HEK293 (cell line): ENCODE measurements at regions not wholly inside any gene's neighbourhood (a gene's known extent, or its start where the extent isn't known, plus 50 kb on each side); places are given as distances from the start of the nearest gene placed in this dataset.
A peak's percentile ranks its signal among the peaks of the same experiment; 100 is the strongest.

Source experiments
- CTCF ChIA-PET: fragments of 350-600 bp; formaldehyde crosslinking; extraction: SDS; loops from one replicate; lab custom pipeline; 2021; ENCODE audit warnings: antibody characterized with exemption; lab: Yijun Ruan, JAX
- POLR2A ChIA-PET: fragments of 300-600 bp; formaldehyde crosslinking; extraction: SDS; loops from one replicate; lab custom pipeline; 2020; ENCODE audit warnings: antibody characterized with exemption, inconsistent platforms; lab: Yijun Ruan, JAX
- H3K27ac ChIP-seq: fragments of 200-500 bp; sonication (Bioruptor generic); 2 replicates; pipeline ENCODE4 v1.5.1; 2014; ENCODE audit warnings: low read depth, low read length, control low read depth, inconsistent platforms; ENCODE audit errors: extremely low read depth
- H3K36me3 ChIP-seq, 2 experiments: fragments of 200-500 bp in 1 of 2; sonication (Bioruptor generic) in 1 of 2; 1 replicate in 1 of 2; 2 replicates in 1 of 2; pipeline ENCODE4 v1.5.1; 2014 to 2017; ENCODE audit warnings: inconsistent platforms in 2 of 2, low read length in 2 of 2; ENCODE audit not compliant: control insufficient read depth in 2 of 2, insufficient read depth in 1 of 2
- H3K4me1 ChIP-seq: fragments of 200-500 bp; sonication (Bioruptor generic); 2 replicates; pipeline ENCODE4 v1.5.1; 2014; ENCODE audit warnings: mild to moderate bottlenecking, low read length, inconsistent platforms; ENCODE audit not compliant: control insufficient read depth, insufficient read depth
- H3K4me3 ChIP-seq: 2 replicates; pipeline ENCODE4 v1.5.1; 2011; ENCODE audit warnings: low read depth, mild to moderate bottlenecking, control low read depth, low read length, moderate library complexity
- H3K9me3 ChIP-seq: fragments of 200-500 bp; sonication (Bioruptor generic); 2 replicates; pipeline ENCODE4 v1.5.1; 2014; ENCODE audit warnings: low read depth, low read length, inconsistent platforms; ENCODE audit not compliant: control insufficient read depth, insufficient read depth
- IKZF3 ChIP-seq: fragments of 450-650 bp; IDR thresholded peaks from 2 replicates; pipeline ENCODE4 v1.5.0; 2018; ENCODE audit warnings: missing biosample characterization, mild to moderate bottlenecking, missing genetic modification characterization, moderate library complexity
- KLF9 ChIP-seq: fragments of 450-650 bp; formaldehyde crosslinking; IDR thresholded peaks from 2 replicates; pipeline ENCODE4 v1.5.1; 2016; ENCODE audit warnings: missing biosample characterization, missing genetic modification characterization, low read depth
- MYNN ChIP-seq: fragments of 450-650 bp; formaldehyde crosslinking; IDR thresholded peaks from 2 replicates; pipeline ENCODE4 v1.5.1; 2016; ENCODE audit warnings: missing biosample characterization, missing genetic modification characterization, borderline replicate concordance
- PATZ1 ChIP-seq: fragments of 450-650 bp; formaldehyde crosslinking; IDR thresholded peaks from 2 replicates; pipeline ENCODE4 v1.5.1; 2016; ENCODE audit warnings: missing biosample characterization, missing genetic modification characterization
- PRDM4 ChIP-seq: fragments of 450-650 bp; formaldehyde crosslinking; IDR thresholded peaks from 2 replicates; pipeline ENCODE4 v1.5.1; 2017; ENCODE audit warnings: missing biosample characterization, missing genetic modification characterization
- TRIM28 ChIP-seq: IDR thresholded peaks from 2 replicates; pipeline ENCODE4 v1.6.1; 2011; ENCODE audit warnings: low read length, control low read depth, borderline replicate concordance
- TSHZ1 ChIP-seq: fragments of 450-650 bp; formaldehyde crosslinking; IDR thresholded peaks from 2 replicates; pipeline ENCODE4 v1.5.1; 2016; ENCODE audit warnings: missing biosample characterization, missing genetic modification characterization, borderline replicate concordance
- ZBTB20 ChIP-seq: fragments of 450-650 bp; formaldehyde crosslinking; IDR thresholded peaks from 2 replicates; pipeline ENCODE4 v1.5.1; 2016; ENCODE audit warnings: missing biosample characterization, missing genetic modification characterization
- ZBTB26 ChIP-seq: fragments of 450-650 bp; formaldehyde crosslinking; optimal IDR thresholded peaks from 2 replicates; pipeline ENCODE3; 2016; ENCODE audit warnings: missing biosample characterization, mild to moderate bottlenecking, missing genetic modification characterization
- ZFP3 ChIP-seq: fragments of 450-650 bp; formaldehyde crosslinking; IDR thresholded peaks from 2 replicates; pipeline ENCODE4 v1.5.1; 2016; ENCODE audit warnings: low read depth, missing biosample characterization, missing genetic modification characterization
- ZNF112 ChIP-seq: fragments of 450-650 bp; formaldehyde crosslinking; IDR thresholded peaks from 2 replicates; pipeline ENCODE4 v1.5.0; 2017; ENCODE audit warnings: missing biosample characterization, missing genetic modification characterization
- ZNF596 ChIP-seq: fragments of 450-650 bp; IDR thresholded peaks from 2 replicates; pipeline ENCODE4 v1.5.0; 2018; ENCODE audit warnings: missing biosample characterization, mild to moderate bottlenecking, missing genetic modification characterization, moderate library complexity
- ZNF837 ChIP-seq: fragments of 450-650 bp; formaldehyde crosslinking; IDR thresholded peaks from 2 replicates; pipeline ENCODE4 v1.5.1; 2016; ENCODE audit warnings: missing biosample characterization, missing genetic modification characterization
- TF ChIP-seq, protein P1 (sequence below): fragments of 450-650 bp; formaldehyde crosslinking; IDR thresholded peaks from 2 replicates; pipeline ENCODE4 v1.5.1; 2016; ENCODE audit warnings: missing biosample characterization, missing genetic modification characterization
- TF ChIP-seq, protein P2 (sequence below): fragments of 450-650 bp; formaldehyde crosslinking; IDR thresholded peaks from 2 replicates; pipeline ENCODE4 v1.5.1; 2016; ENCODE audit warnings: missing biosample characterization, missing genetic modification characterization

DNA sequence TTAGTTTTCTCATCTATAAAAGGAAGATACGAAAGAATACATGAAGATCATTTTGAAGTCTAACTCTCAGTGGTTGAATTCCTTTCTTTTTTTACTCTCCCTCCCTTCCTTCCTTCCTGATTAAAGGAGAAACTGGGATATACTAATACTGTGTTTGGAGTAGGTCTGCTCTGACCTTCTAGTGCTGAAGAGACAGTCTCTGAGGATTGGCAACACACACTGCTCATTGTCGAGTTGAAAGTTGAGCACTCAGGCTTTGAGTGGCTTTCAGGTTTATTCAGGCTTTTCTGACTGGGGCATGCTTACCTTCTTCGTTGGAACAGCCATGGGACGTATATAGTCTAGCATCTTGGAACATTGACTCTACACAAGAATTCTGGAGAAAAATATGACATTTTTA, 86.9 kb upstream of the RPS23 start:
- H3K4me3 ChIP-seq, result no peak overlapping the region
- no peak for TF ChIP-seq KLF9 (tag by site-specific recombination)
- POLR2A ChIA-PET, result no interaction called here
- H3K4me1 ChIP-seq, result no peaks in the 10 kb centered on the region
- no peaks in the 10 kb centered on the region for H3K36me3 ChIP-seq
- CTCF ChIA-PET, result interaction anchor here (0.6 to 1.0 kb wide), 2 partner anchors 18 to 672 kb away, joined by 3 read pairs; no protein-coding TSS in a partner anchor
- no peaks in the 10 kb centered on the region for H3K9me3 ChIP-seq
- H3K27ac ChIP-seq, result no peak overlapping the region

DNA sequence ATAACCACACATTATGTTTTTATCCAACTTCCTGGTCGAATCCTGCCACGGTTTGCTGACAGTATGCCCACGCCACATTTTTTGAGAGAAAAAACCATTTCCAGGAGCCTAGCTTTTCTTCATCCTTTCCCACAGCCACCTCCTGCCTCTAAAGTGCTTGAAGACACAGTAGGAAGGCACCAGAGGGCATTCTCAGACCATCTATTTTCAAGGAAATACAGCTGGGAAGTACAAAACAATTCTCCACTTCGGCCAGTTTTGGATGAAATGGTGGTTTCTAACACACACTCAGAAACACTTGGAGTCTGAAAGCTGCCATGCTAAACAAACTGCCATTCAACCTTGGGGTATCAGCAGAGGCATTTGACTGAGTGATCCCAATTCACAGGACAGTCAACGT, 86.3 kb upstream of the RPS23 start:
- H3K27ac ChIP-seq, result no peak overlapping the region
- POLR2A ChIA-PET, result no interaction called here
- CTCF ChIA-PET, result interaction anchor here (1.0 kb wide), 1 partner anchor 19 kb away, joined by 3 read pairs; no protein-coding TSS in a partner anchor
- H3K4me1 ChIP-seq, result no peaks in the 10 kb centered on the region
- no peak overlapping the region for H3K4me3 ChIP-seq
- H3K9me3 ChIP-seq, result no peaks in the 10 kb centered on the region
- H3K36me3 ChIP-seq, result no peaks in the 10 kb centered on the region
- TF ChIP-seq ZFP3 (tag by site-specific recombination) (no peak), ZNF112 (tag by site-specific recombination) (no peak), MYNN (tag by site-specific recombination) (no peak), ZBTB26 (no peak), TRIM28 (no peak), IKZF3 (tag by site-specific recombination) (no peak), PRDM4 (tag by site-specific recombination) (peak; percentile 40; the same call in 1 of the 2 replicates), ZBTB20 (no peak), ZNF837 (tag by site-specific recombination) (no peak), ZNF596 (tag by site-specific recombination) (no peak), TSHZ1 (tag by site-specific recombination) (no peak), PATZ1 (tag by site-specific recombination) (no peak)
- TF ChIP-seq, protein P1, sequence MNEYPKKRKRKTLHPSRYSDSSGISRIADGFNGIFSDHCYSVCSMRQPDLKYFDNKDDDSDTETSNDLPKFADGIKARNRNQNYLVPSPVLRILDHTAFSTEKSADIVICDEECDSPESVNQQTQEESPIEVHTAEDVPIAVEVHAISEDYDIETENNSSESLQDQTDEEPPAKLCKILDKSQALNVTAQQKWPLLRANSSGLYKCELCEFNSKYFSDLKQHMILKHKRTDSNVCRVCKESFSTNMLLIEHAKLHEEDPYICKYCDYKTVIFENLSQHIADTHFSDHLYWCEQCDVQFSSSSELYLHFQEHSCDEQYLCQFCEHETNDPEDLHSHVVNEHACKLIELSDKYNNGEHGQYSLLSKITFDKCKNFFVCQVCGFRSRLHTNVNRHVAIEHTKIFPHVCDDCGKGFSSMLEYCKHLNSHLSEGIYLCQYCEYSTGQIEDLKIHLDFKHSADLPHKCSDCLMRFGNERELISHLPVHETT (tag by site-specific recombination), result no peak
- TF ChIP-seq, protein P2, sequence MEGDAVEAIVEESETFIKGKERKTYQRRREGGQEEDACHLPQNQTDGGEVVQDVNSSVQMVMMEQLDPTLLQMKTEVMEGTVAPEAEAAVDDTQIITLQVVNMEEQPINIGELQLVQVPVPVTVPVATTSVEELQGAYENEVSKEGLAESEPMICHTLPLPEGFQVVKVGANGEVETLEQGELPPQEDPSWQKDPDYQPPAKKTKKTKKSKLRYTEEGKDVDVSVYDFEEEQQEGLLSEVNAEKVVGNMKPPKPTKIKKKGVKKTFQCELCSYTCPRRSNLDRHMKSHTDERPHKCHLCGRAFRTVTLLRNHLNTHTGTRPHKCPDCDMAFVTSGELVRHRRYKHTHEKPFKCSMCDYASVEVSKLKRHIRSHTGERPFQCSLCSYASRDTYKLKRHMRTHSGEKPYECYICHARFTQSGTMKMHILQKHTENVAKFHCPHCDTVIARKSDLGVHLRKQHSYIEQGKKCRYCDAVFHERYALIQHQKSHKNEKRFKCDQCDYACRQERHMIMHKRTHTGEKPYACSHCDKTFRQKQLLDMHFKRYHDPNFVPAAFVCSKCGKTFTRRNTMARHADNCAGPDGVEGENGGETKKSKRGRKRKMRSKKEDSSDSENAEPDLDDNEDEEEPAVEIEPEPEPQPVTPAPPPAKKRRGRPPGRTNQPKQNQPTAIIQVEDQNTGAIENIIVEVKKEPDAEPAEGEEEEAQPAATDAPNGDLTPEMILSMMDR (tag by site-specific recombination), result peak; percentile 73
